K562 (cell line): ENCODE measurements at regions not wholly inside any gene's neighbourhood (a gene's known extent, or its start where the extent isn't known, plus 50 kb on each side); places are given as distances from the start of the nearest gene placed in this dataset.

Source experiments
- ARNT ChIP-seq, 2 experiments: fragments of 450-650 bp; IDR thresholded peaks; 2 replicates each; pipeline ENCODE4 v1.6.1; 2016; ENCODE audit warnings: mild to moderate bottlenecking in 1 of 2
- MEF2A ChIP-seq: IDR thresholded peaks from 2 replicates; pipeline ENCODE4 v1.6.1; 2011; ENCODE audit warnings: low read depth, mild to moderate bottlenecking, low read length, moderate library complexity; ENCODE audit not compliant: control insufficient read depth
- NCOR1 ChIP-seq: fragments of 450-650 bp; IDR thresholded peaks from 2 replicates; pipeline ENCODE4 v1.6.1; 2016; ENCODE audit warnings: mild to moderate bottlenecking, moderate library complexity
- RNF2 ChIP-seq: sonication (generic); IDR thresholded peaks from 2 replicates; pipeline ENCODE4 v1.6.1; 2016
- ZNF146 ChIP-seq: IDR thresholded peaks from one replicate; pipeline ENCODE4 v1.6.1; 2018; ENCODE audit warnings: missing compliant biosample characterization; ENCODE audit not compliant: unreplicated experiment
- TF ChIP-seq, protein P1 (sequence below): fragments of 450-650 bp; formaldehyde crosslinking; IDR thresholded peaks from 2 replicates; pipeline ENCODE4 v1.4.0; 2022; ENCODE audit warnings: missing genetic modification characterization
- TF ChIP-seq, protein P2 (sequence below), 2 experiments: fragments of 200-800 bp in 1 of 2; sonication (Bioruptor generic) in 1 of 2; sonication (generic) in 1 of 2; formaldehyde crosslinking in 1 of 2; IDR thresholded peaks in 1 of 2; conservative IDR thresholded peaks in 1 of 2; 2 replicates each; pipeline versions ENCODE4 v1.5.0 to v1.6.1; 2016 to 2020; ENCODE audit warnings: missing compliant biosample characterization in 1 of 2, missing genetic modification characterization in 1 of 2, missing genetic modification reagents in 1 of 2
- TF ChIP-seq, protein P3 (sequence below): fragments of 250-450 bp; sonication (Bioruptor Pico); IDR thresholded peaks from 2 replicates; pipeline ENCODE4 v1.5.0; 2020; ENCODE audit warnings: mild to moderate bottlenecking, borderline replicate concordance

DNA sequence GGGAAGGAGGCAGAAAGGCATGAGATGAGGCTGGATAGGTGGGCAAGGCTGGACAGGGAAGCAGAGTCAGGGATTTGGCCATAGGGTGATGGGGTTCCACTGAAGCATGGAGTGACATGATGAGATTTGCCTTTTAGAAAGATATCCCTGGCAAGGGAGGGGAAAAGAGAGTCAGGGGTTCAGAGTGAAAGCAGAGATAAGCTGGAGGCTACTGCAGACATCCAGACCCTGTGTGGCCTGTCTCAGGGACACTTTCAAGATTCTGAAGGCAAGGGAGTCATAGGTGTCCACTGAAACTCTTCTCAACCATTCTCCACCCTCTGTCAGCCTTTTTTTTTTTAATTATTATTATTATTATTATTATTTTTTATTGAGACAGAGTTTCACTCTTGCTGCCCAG lies 94.0 kb upstream of the SPATA12 start (continued):
- TF ChIP-seq, protein P1, sequence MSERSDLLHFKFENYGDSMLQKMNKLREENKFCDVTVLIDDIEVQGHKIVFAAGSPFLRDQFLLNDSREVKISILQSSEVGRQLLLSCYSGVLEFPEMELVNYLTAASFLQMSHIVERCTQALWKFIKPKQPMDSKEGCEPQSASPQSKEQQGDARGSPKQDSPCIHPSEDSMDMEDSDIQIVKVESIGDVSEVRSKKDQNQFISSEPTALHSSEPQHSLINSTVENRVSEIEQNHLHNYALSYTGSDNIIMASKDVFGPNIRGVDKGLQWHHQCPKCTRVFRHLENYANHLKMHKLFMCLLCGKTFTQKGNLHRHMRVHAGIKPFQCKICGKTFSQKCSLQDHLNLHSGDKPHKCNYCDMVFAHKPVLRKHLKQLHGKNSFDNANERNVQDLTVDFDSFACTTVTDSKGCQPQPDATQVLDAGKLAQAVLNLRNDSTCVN (CRISPR knock-in tag) = no peak
- TF ChIP-seq ZNF146 (CRISPR knock-in tag) (no peak), NCOR1 (no peak), RNF2 (no peak), MEF2A (no peak), ARNT (IDR thresholded peaks at IDR 0.05) (no peak)
- TF ChIP-seq, protein P2, sequence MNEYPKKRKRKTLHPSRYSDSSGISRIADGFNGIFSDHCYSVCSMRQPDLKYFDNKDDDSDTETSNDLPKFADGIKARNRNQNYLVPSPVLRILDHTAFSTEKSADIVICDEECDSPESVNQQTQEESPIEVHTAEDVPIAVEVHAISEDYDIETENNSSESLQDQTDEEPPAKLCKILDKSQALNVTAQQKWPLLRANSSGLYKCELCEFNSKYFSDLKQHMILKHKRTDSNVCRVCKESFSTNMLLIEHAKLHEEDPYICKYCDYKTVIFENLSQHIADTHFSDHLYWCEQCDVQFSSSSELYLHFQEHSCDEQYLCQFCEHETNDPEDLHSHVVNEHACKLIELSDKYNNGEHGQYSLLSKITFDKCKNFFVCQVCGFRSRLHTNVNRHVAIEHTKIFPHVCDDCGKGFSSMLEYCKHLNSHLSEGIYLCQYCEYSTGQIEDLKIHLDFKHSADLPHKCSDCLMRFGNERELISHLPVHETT (CRISPR knock-in tag; conservative IDR thresholded peaks at IDR 0.05 in 1 of 2, IDR thresholded peaks at IDR 0.05 in 1 of 2) = no peak
- TF ChIP-seq, protein P3, sequence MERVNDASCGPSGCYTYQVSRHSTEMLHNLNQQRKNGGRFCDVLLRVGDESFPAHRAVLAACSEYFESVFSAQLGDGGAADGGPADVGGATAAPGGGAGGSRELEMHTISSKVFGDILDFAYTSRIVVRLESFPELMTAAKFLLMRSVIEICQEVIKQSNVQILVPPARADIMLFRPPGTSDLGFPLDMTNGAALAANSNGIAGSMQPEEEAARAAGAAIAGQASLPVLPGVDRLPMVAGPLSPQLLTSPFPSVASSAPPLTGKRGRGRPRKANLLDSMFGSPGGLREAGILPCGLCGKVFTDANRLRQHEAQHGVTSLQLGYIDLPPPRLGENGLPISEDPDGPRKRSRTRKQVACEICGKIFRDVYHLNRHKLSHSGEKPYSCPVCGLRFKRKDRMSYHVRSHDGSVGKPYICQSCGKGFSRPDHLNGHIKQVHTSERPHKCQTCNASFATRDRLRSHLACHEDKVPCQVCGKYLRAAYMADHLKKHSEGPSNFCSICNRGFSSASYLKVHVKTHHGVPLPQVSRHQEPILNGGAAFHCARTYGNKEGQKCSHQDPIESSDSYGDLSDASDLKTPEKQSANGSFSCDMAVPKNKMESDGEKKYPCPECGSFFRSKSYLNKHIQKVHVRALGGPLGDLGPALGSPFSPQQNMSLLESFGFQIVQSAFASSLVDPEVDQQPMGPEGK (CRISPR knock-in tag) = no peak
